Uterus (tissue), 2 donors: ENCODE measurements at regions not wholly inside any gene's neighbourhood (a gene's known extent, or its start where the extent isn't known, plus 50 kb on each side); places are given as distances from the start of the nearest gene placed in this dataset.

Experiments used
- POLR2A ChIP-seq, 2 donors: fragments of 450-650 bp; IDR thresholded peaks; one replicate each; pipeline ENCODE4 v1.6.1; 2016; ENCODE audit warnings: antibody characterized with exemption in 2 of 2, mild to moderate bottlenecking in 1 of 2, moderate library complexity in 1 of 2
- TF ChIP-seq, protein P1 (sequence below), 4 experiments: fragments of 200-600 bp in 2 of 4; fragments of 450-650 bp in 2 of 4; sonication (generic) in 2 of 4; IDR thresholded peaks; one replicate each; pipeline ENCODE4 v1.5.1; 2016 to 2019; ENCODE audit warnings: antibody characterized with exemption in 4 of 4, mild to moderate bottlenecking in 2 of 4, moderate library complexity in 1 of 4

DNA sequence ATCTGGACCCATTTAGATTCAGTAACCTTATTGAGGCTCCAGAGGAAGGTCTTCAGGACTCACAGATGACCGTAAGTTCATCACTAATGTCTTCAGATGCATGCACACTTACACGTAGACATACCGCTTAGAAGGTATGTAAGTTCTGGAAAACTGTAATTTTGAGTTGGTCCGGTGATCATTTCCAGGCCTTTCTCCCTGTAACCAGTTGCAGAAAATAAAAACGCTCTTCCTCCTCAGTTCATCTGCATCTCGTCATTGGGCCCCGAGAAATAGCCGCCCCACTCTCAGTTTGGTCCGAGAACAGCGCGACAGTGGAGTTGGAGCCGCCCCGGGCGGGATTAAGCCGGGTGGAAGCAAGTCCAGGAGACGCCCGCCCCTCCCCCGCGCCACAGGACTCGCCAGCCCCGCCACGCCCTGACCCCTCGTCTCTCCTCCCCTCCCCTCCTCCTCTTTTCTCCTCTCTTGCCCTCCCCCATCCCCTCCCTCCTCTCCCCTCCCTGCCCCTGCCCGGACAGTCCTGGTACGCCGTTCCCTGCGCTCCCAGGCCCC, 83.7 kb downstream of the TNFAIP2 start:
- TF ChIP-seq, protein P1, sequence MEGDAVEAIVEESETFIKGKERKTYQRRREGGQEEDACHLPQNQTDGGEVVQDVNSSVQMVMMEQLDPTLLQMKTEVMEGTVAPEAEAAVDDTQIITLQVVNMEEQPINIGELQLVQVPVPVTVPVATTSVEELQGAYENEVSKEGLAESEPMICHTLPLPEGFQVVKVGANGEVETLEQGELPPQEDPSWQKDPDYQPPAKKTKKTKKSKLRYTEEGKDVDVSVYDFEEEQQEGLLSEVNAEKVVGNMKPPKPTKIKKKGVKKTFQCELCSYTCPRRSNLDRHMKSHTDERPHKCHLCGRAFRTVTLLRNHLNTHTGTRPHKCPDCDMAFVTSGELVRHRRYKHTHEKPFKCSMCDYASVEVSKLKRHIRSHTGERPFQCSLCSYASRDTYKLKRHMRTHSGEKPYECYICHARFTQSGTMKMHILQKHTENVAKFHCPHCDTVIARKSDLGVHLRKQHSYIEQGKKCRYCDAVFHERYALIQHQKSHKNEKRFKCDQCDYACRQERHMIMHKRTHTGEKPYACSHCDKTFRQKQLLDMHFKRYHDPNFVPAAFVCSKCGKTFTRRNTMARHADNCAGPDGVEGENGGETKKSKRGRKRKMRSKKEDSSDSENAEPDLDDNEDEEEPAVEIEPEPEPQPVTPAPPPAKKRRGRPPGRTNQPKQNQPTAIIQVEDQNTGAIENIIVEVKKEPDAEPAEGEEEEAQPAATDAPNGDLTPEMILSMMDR (IDR thresholded peaks at IDR 0.05), result no peak
- peak in 1 of 2 donors; percentile 32 for TF ChIP-seq POLR2A (IDR thresholded peaks at IDR 0.05)
